Skeletal muscle cell (primary cell): ENCODE measurements at regions not wholly inside any gene's neighbourhood (a gene's known extent, or its start where the extent isn't known, plus 50 kb on each side); places are given as distances from the start of the nearest gene placed in this dataset.

ENCODE experiments used
- DNase-seq: peaks from one replicate; pipeline ENCODE4 v3.0.0-alpha.2; 2010; ENCODE audit warnings: low read depth
- H3K4me3 ChIP-seq: 2 replicates; pipeline ENCODE4 v1.5.1; 2011; ENCODE audit warnings: low read depth, mild to moderate bottlenecking, control low read depth, low read length, moderate library complexity

- no peak for DNase-seq
- H3K4me3 ChIP-seq = no peak overlapping the region
These were observed 286.1 kb upstream of the FOXQ1 start for GRCh38 chr6:1025821-1026220.

GRCh38 chr6:1024587-1024986, 287.3 kb upstream of the FOXQ1 start:
- peak; percentile 44 for DNase-seq
- no peak overlapping the region for H3K4me3 ChIP-seq

- H3K4me3 ChIP-seq = no peak overlapping the region
- DNase-seq = no peak
These were observed 287.7 kb upstream of the FOXQ1 start for GRCh38 chr6:1024161-1024560.

- H3K4me3 ChIP-seq = no peak overlapping the region
- no peak for DNase-seq
These were observed 288.7 kb upstream of the FOXQ1 start for GRCh38 chr6:1023229-1023628.

- no peak overlapping the region for H3K4me3 ChIP-seq
- DNase-seq = no peak
These were observed 289.2 kb upstream of the FOXQ1 start for GRCh38 chr6:1022719-1023118.

GRCh38 chr6:1020837-1021236, 291.1 kb upstream of the FOXQ1 start:
- H3K4me3 ChIP-seq = no peak overlapping the region
- DNase-seq = no peak

- no peak overlapping the region for H3K4me3 ChIP-seq
- DNase-seq = no peak
These were observed 291.8 kb upstream of the FOXQ1 start for GRCh38 chr6:1020133-1020532.

GRCh38 chr6:1018041-1018440, 293.9 kb upstream of the FOXQ1 start:
- no peak for DNase-seq
- no peak overlapping the region for H3K4me3 ChIP-seq

GRCh38 chr6:1016329-1017302, 295.3 kb upstream of the FOXQ1 start:
- H3K4me3 ChIP-seq = no peak overlapping the region
- no peak for DNase-seq

GRCh38 chr6:1015825-1016224, 296.1 kb upstream of the FOXQ1 start:
- DNase-seq = no peak
- H3K4me3 ChIP-seq = no peak overlapping the region

GRCh38 chr6:1014431-1014807, 297.5 kb upstream of the FOXQ1 start:
- no peak for DNase-seq
- no peak overlapping the region for H3K4me3 ChIP-seq

GRCh38 chr6:1013656-1014430, 298.1 kb upstream of the FOXQ1 start:
- H3K4me3 ChIP-seq = no peak overlapping the region
- DNase-seq = no peak

GRCh38 chr6:1009103-1009502, 302.8 kb upstream of the FOXQ1 start:
- no peak overlapping the region for H3K4me3 ChIP-seq
- DNase-seq = no peak

GRCh38 chr6:1007159-1007558, 304.7 kb upstream of the FOXQ1 start:
- DNase-seq = no peak
- no peak overlapping the region for H3K4me3 ChIP-seq

- DNase-seq = no peak
- no peak overlapping the region for H3K4me3 ChIP-seq
These were observed 306.8 kb upstream of the FOXQ1 start for GRCh38 chr6:1004885-1005630.

- no peak overlapping the region for H3K4me3 ChIP-seq
- no peak for DNase-seq
These were observed 308.3 kb upstream of the FOXQ1 start for GRCh38 chr6:1003394-1004160.

GRCh38 chr6:1002989-1003388, 308.9 kb upstream of the FOXQ1 start:
- no peak for DNase-seq
- no peak overlapping the region for H3K4me3 ChIP-seq

GRCh38 chr6:1001655-1002349, 308.9 kb upstream of the EXOC2 start:
- DNase-seq = no peak
- no peak overlapping the region for H3K4me3 ChIP-seq

- H3K4me3 ChIP-seq = no peak overlapping the region
- no peak for DNase-seq
These were observed 306.6 kb upstream of the EXOC2 start for GRCh38 chr6:999552-999951.
